PC-9 (cell line): ENCODE measurements at regions not wholly inside any gene's neighbourhood (a gene's known extent, or its start where the extent isn't known, plus 50 kb on each side); places are given as distances from the start of the nearest gene placed in this dataset.

Experiments used
- BruUV-seq: library from RNA; stranded (reverse); fragments of 400-500 nt; replicated peaks from 2 replicates; lab custom pipeline; 2021; lab: Mats Ljungman, UMichigan
- CTCF ChIA-PET: fragments of 300-600 bp; sonication (Branson Sonifier 250); formaldehyde crosslinking; loops from one replicate; lab custom pipeline; 2022; ENCODE audit warnings: antibody characterized with exemption; lab: Charles Lee
- POLR2A ChIA-PET: fragments of 300-600 bp; sonication (Branson Sonifier 250); formaldehyde crosslinking; loops from one replicate; lab custom pipeline; 2022; ENCODE audit warnings: antibody characterized with exemption; ENCODE audit not compliant: unreplicated experiment; lab: Charles Lee
- DNase-seq, 2 experiments: peaks; one replicate each; pipeline versions ENCODE4 v3.0.0 to v3.0.0-alpha.2; 2015 to 2022; ENCODE audit warnings: mixed read lengths in 1 of 2
- H2AFZ ChIP-seq: fragments of 200-600 bp; sonication (generic); 2 replicates; pipeline ENCODE4 v1.8.1; 2017; ENCODE audit warnings: antibody characterized with exemption
- H3F3A ChIP-seq: fragments of 200-600 bp; sonication (generic); 2 replicates; pipeline ENCODE4 v1.8.1; 2017; ENCODE audit warnings: antibody characterized with exemption, mild to moderate bottlenecking, low read depth; ENCODE audit not compliant: insufficient read depth
- H3K27ac ChIP-seq: fragments of 200-600 bp; sonication (generic); 2 replicates; pipeline ENCODE4 v1.6.1; 2016; ENCODE audit warnings: mixed run types
- H3K27me3 ChIP-seq: fragments of 200-600 bp; sonication (generic); 2 replicates; pipeline ENCODE4 v1.6.1; 2016; ENCODE audit warnings: low read depth, mixed run types; ENCODE audit not compliant: insufficient read depth
- H3K36me3 ChIP-seq: fragments of 200-600 bp; sonication (generic); 2 replicates; pipeline ENCODE4 v1.6.1; 2016; ENCODE audit warnings: low read depth, mixed run types
- H3K4me1 ChIP-seq: fragments of 200-600 bp; sonication (generic); replicated peaks from 2 replicates; pipeline ENCODE4 v1.6.1; 2016; ENCODE audit warnings: mixed run types; ENCODE audit not compliant: insufficient read depth
- H3K4me2 ChIP-seq: fragments of 200-600 bp; sonication (generic); 2 replicates; pipeline ENCODE4 v1.6.1; 2017; ENCODE audit warnings: mixed run types
- H3K4me3 ChIP-seq: fragments of 200-600 bp; sonication (generic); 2 replicates; pipeline ENCODE4 v1.6.1; 2016; ENCODE audit warnings: mixed run types
- H3K79me2 ChIP-seq: fragments of 200-600 bp; sonication (generic); 2 replicates; pipeline ENCODE4 v1.6.1; 2017; ENCODE audit warnings: low read depth, mixed run types
- H3K9me2 ChIP-seq: fragments of 200-600 bp; sonication (generic); 2 replicates; pipeline ENCODE4 v1.8.1; 2017; ENCODE audit warnings: mild to moderate bottlenecking; ENCODE audit not compliant: insufficient read depth
- H3K9me3 ChIP-seq: fragments of 200-600 bp; sonication (generic); 2 replicates; pipeline ENCODE4 v1.8.1; 2016; ENCODE audit warnings: low read depth; ENCODE audit not compliant: insufficient read depth
- H4K20me1 ChIP-seq: fragments of 200-600 bp; sonication (generic); 2 replicates; pipeline ENCODE4 v1.8.1; 2017; ENCODE audit not compliant: insufficient read depth
- CTCF ChIP-seq: fragments of 200-600 bp; sonication (generic); conservative IDR thresholded peaks from 2 replicates; pipeline ENCODE4 v1.6.1; 2017; ENCODE audit warnings: mixed run types, antibody characterized with exemption, mild to moderate bottlenecking, moderate library complexity
- EZH2 ChIP-seq: fragments of 200-600 bp; sonication (generic); IDR thresholded peaks from 2 replicates; pipeline ENCODE4 v1.8.0; 2017; ENCODE audit warnings: antibody characterized with exemption, low read depth
- intact Hi-C: fragments of 100-400 bp; cut with micrococcal nuclease; formaldehyde crosslinking; loops from one replicate; pipeline ENCODE4 v1.10.0; 2022; ENCODE audit not compliant: unreplicated experiment

- Histone ChIP-seq H4K20me1 (no peaks in the 10 kb centered on the region), H3F3A (no peaks in the 10 kb centered on the region), H3K9me2 (no peaks in the 10 kb centered on the region), H3K36me3 (no peaks in the 10 kb centered on the region), H3K27ac (no peak overlapping the region), H3K27me3 (no peaks in the 10 kb centered on the region), H3K4me3 (no peak overlapping the region), H3K79me2 (no peaks in the 10 kb centered on the region), H3K9me3 (no peaks in the 10 kb centered on the region), H3K4me1 (no peaks in the 10 kb centered on the region), H3K4me2 (no peak overlapping the region), H2AFZ (no peak overlapping the region)
- BruUV-seq: no TSS peak
- intact Hi-C loops: no loop called here
- no peak for DNase-seq
- TF ChIP-seq EZH2: no peak
- TF ChIP-seq CTCF: no peak
- ChIA-PET POLR2A (no interaction called here), CTCF (no interaction called here)
Observed at GRCh38 chr11:92316106-92316809, 91.6 kb downstream of the FAT3 start.

- TF ChIP-seq CTCF (no peak), EZH2 (no peak)
- POLR2A ChIA-PET: no interaction called here
- H3K9me3 ChIP-seq: no peaks in the 10 kb centered on the region
- H3K4me2 ChIP-seq: no peak overlapping the region
- intact Hi-C loops: no loop called here
- H4K20me1 ChIP-seq: no peaks in the 10 kb centered on the region
- H3K36me3 ChIP-seq: no peaks in the 10 kb centered on the region
- no peaks in the 10 kb centered on the region for H3K27me3 ChIP-seq
- H3K79me2 ChIP-seq: no peaks in the 10 kb centered on the region
- H3K4me3 ChIP-seq: no peak overlapping the region
- no peaks in the 10 kb centered on the region for H3K9me2 ChIP-seq
- H2AFZ ChIP-seq: no peak overlapping the region
- CTCF ChIA-PET: no interaction called here
- no peak for DNase-seq
- H3K4me1 ChIP-seq: peaks cover 6% of the 10 kb centered on the region; the same call in 1 of the 2 replicates
- no TSS peak for BruUV-seq
- no peaks in the 10 kb centered on the region for H3F3A ChIP-seq
- no peak overlapping the region for H3K27ac ChIP-seq
Observed at GRCh38 chr11:92317222-92317621, 92.6 kb downstream of the FAT3 start.

GRCh38 chr11:92317721-92318120 is 93.1 kb downstream of the FAT3 start:
- H3K27me3 ChIP-seq: no peaks in the 10 kb centered on the region
- no peak overlapping the region for H3K4me3 ChIP-seq
- no peak overlapping the region for H2AFZ ChIP-seq
- no peak overlapping the region for H3K27ac ChIP-seq
- H3K9me3 ChIP-seq: no peaks in the 10 kb centered on the region; the same call in 1 of the 2 replicates
- H3K4me1 ChIP-seq: peaks cover 11% of the 10 kb centered on the region; the same call in 1 of the 2 replicates
- no peak overlapping the region for H3K4me2 ChIP-seq
- TF ChIP-seq EZH2 (no peak), CTCF (no peak)
- intact Hi-C loops: no loop called here
- no peaks in the 10 kb centered on the region for H3K36me3 ChIP-seq
- H3F3A ChIP-seq: no peaks in the 10 kb centered on the region
- ChIA-PET POLR2A (no interaction called here), CTCF (no interaction called here)
- no peaks in the 10 kb centered on the region for H3K9me2 ChIP-seq
- no TSS peak for BruUV-seq
- H3K79me2 ChIP-seq: no peaks in the 10 kb centered on the region
- no peaks in the 10 kb centered on the region for H4K20me1 ChIP-seq
- no peak for DNase-seq
